H9 (cell line): ENCODE measurements at regions not wholly inside any gene's neighbourhood (a gene's known extent, or its start where the extent isn't known, plus 50 kb on each side); places are given as distances from the start of the nearest gene placed in this dataset.

Source experiments
- DNase-seq: peaks from one replicate; pipeline ENCODE4 v3.0.0-alpha.2; 2017
- H2AFZ ChIP-seq: one replicate; pipeline ENCODE4 v1.6.1; 2013; ENCODE audit warnings: mild to moderate bottlenecking, low read length, control low read depth, moderate library complexity
- H2AK5ac ChIP-seq: 2 replicates; pipeline ENCODE4 v1.6.1; 2013; ENCODE audit warnings: low read length, control low read depth, mixed read lengths; ENCODE audit not compliant: insufficient read length
- H2BK120ac ChIP-seq: one replicate; pipeline ENCODE4 v1.6.1; 2013; ENCODE audit warnings: low read depth, mild to moderate bottlenecking, low read length, control low read depth, inconsistent platforms; ENCODE audit not compliant: poor library complexity, severe bottlenecking
- H2BK12ac ChIP-seq: 2 replicates; pipeline ENCODE4 v1.6.1; 2013; ENCODE audit warnings: low read length, control low read depth, mixed read lengths, low read depth; ENCODE audit not compliant: insufficient read length
- H2BK15ac ChIP-seq: 2 replicates; pipeline ENCODE4 v1.6.1; 2013; ENCODE audit warnings: low read depth, low read length, control low read depth
- H2BK20ac ChIP-seq: one replicate; pipeline ENCODE4 v1.6.1; 2013; ENCODE audit warnings: low read depth, mild to moderate bottlenecking, low read length, control low read depth, inconsistent platforms; ENCODE audit not compliant: poor library complexity, severe bottlenecking
- H2BK5ac ChIP-seq: 2 replicates; pipeline ENCODE4 v1.6.1; 2013; ENCODE audit warnings: low read length, control low read depth, mixed read lengths; ENCODE audit not compliant: insufficient read length
- H3K14ac ChIP-seq: 2 replicates; pipeline ENCODE4 v1.6.1; 2013; ENCODE audit warnings: low read length, control low read depth; ENCODE audit not compliant: insufficient read depth
- H3K18ac ChIP-seq: 2 replicates; pipeline ENCODE4 v1.6.1; 2013; ENCODE audit warnings: low read depth, mild to moderate bottlenecking, mixed read lengths, low read length, control low read depth; ENCODE audit not compliant: insufficient read length
- H3K23ac ChIP-seq: 2 replicates; pipeline ENCODE4 v1.6.1; 2013; ENCODE audit warnings: low read length, control low read depth, mixed read lengths, low read depth; ENCODE audit not compliant: insufficient read length
- H3K23me2 ChIP-seq: 2 replicates; pipeline ENCODE4 v1.6.1; 2013; ENCODE audit warnings: low read depth, mild to moderate bottlenecking, mixed read lengths, low read length, control low read depth; ENCODE audit not compliant: insufficient read length, poor library complexity, severe bottlenecking
- H3K27ac ChIP-seq: 2 replicates; pipeline ENCODE4 v1.5.1; 2013; ENCODE audit warnings: low read length, control low read depth, mixed read lengths, low read depth; ENCODE audit not compliant: insufficient read length
- H3K27me3 ChIP-seq: 2 replicates; pipeline ENCODE4 v1.6.1; 2013; ENCODE audit warnings: low read length, control low read depth, inconsistent platforms; ENCODE audit not compliant: insufficient read depth
- H3K4ac ChIP-seq: 2 replicates; pipeline ENCODE4 v1.6.1; 2013; ENCODE audit warnings: low read depth, mild to moderate bottlenecking, control low read depth, inconsistent platforms, low read length, moderate library complexity
- H3K4me1 ChIP-seq: 2 replicates; pipeline ENCODE4 v1.6.1; 2013; ENCODE audit warnings: low read length, control low read depth, inconsistent platforms; ENCODE audit not compliant: insufficient read depth
- H3K4me2 ChIP-seq: 2 replicates; pipeline ENCODE4 v1.6.1; 2013; ENCODE audit warnings: low read length, control low read depth, mixed read lengths; ENCODE audit not compliant: insufficient read length, insufficient read depth
- H3K56ac ChIP-seq: 2 replicates; pipeline ENCODE4 v1.6.1; 2013; ENCODE audit warnings: low read depth, mild to moderate bottlenecking, mixed read lengths, low read length, control low read depth; ENCODE audit not compliant: insufficient read length
- H3K79me1 ChIP-seq: 2 replicates; pipeline ENCODE4 v1.6.1; 2013; ENCODE audit warnings: low read depth, mild to moderate bottlenecking, moderate library complexity, low read length, control low read depth, inconsistent platforms; ENCODE audit not compliant: insufficient read depth, poor library complexity, severe bottlenecking
- H3K79me2 ChIP-seq: 2 replicates; pipeline ENCODE4 v1.6.1; 2013; ENCODE audit warnings: low read length, control low read depth, inconsistent platforms; ENCODE audit not compliant: insufficient read depth
- H3K9ac ChIP-seq: 2 replicates; pipeline ENCODE4 v1.6.1; 2013; ENCODE audit warnings: low read length, control low read depth, mixed read lengths; ENCODE audit not compliant: insufficient read length; ENCODE audit errors: extremely low read depth
- H3K9me3 ChIP-seq: one replicate; pipeline ENCODE4 v1.6.1; 2013; ENCODE audit warnings: low read depth, low read length, inconsistent platforms; ENCODE audit not compliant: control insufficient read depth
- H3T11ph ChIP-seq: one replicate; pipeline ENCODE4 v1.6.1; 2013; ENCODE audit warnings: mild to moderate bottlenecking, low read length, control low read depth, inconsistent platforms
- H4K20me1 ChIP-seq: one replicate; pipeline ENCODE4 v1.6.1; 2013; ENCODE audit not compliant: control insufficient read depth, insufficient read length, insufficient read depth
- H4K5ac ChIP-seq: 2 replicates; pipeline ENCODE4 v1.6.1; 2013; ENCODE audit warnings: low read depth, mild to moderate bottlenecking, mixed read lengths, low read length, control low read depth; ENCODE audit not compliant: insufficient read length
- H4K8ac ChIP-seq: replicated peaks from 2 replicates; pipeline ENCODE4 v1.6.1; 2013; ENCODE audit warnings: low read length, control low read depth, mixed read lengths, low read depth; ENCODE audit not compliant: insufficient read length
- H4K91ac ChIP-seq: 2 replicates; pipeline ENCODE4 v1.6.1; 2013; ENCODE audit warnings: low read depth, mild to moderate bottlenecking, moderate library complexity, mixed read lengths, low read length, control low read depth; ENCODE audit not compliant: insufficient read length
- H3K27ac Mint-ChIP-seq, 3 experiments: 2 replicates in 2 of 3; 3 replicates in 1 of 3; pipeline ENCODE4 v1.8.0; 2020 to 2021; ENCODE audit warnings: mixed read lengths in 3 of 3, mild to moderate bottlenecking in 1 of 3, moderate library complexity in 1 of 3
- H3K27me3 Mint-ChIP-seq: 2 replicates; pipeline ENCODE4 v1.8.0; 2021; ENCODE audit warnings: low read depth, mild to moderate bottlenecking, moderate library complexity, mixed read lengths
- H3K36me3 Mint-ChIP-seq, 3 experiments: 2 replicates in 2 of 3; 3 replicates in 1 of 3; pipeline ENCODE4 v1.8.0; 2020 to 2021; ENCODE audit warnings: low read depth in 3 of 3, mixed read lengths in 3 of 3; ENCODE audit not compliant: insufficient read depth in 1 of 3
- H3K4me1 Mint-ChIP-seq, 2 experiments: 2 replicates each; pipeline ENCODE4 v1.8.0; 2020; ENCODE audit warnings: mixed read lengths in 2 of 2
- H3K4me3 Mint-ChIP-seq, 2 experiments: 2 replicates in 1 of 2; 3 replicates in 1 of 2; pipeline ENCODE4 v1.8.0; 2020 to 2021; ENCODE audit warnings: mild to moderate bottlenecking in 2 of 2, mixed read lengths in 2 of 2, moderate library complexity in 1 of 2
- H3K9me3 Mint-ChIP-seq, 2 experiments: 2 replicates in 1 of 2; 3 replicates in 1 of 2; pipeline ENCODE4 v1.8.0; 2020; ENCODE audit warnings: mild to moderate bottlenecking in 2 of 2, mixed read lengths in 2 of 2, moderate library complexity in 1 of 2
- CTCF ChIP-seq: fragments of 200-600 bp; sonication (generic); conservative IDR thresholded peaks from 3 replicates; pipeline ENCODE4 v1.8.0; 2021; ENCODE audit warnings: antibody characterized with exemption, mild to moderate bottlenecking
- WGBS: extraction: QIAGEN DNeasy Blood & Tissue Kit; methylation state at CpG from one replicate; pipeline ENCODE4 v1.1.7; 2013; ENCODE audit warnings: missing lambda C conversion rate, low lambda C conversion rate, mixed read lengths; ENCODE audit not compliant: insufficient read length; ENCODE audit errors: extremely low coverage; 5-methylcytosine and 5-hydroxymethylcytosine counted together

GRCh38 chr11:116345575-116345974 lies 427.2 kb downstream of the BUD13 start:
- Histone ChIP-seq H3K9ac (no peak overlapping the region), H4K8ac (no peak overlapping the region), H3K56ac (no peak overlapping the region), H3K4me2 (no peak overlapping the region), H4K20me1 (no peaks in the 10 kb centered on the region), H3K9me3 (no peaks in the 10 kb centered on the region), H3K23ac (no peak overlapping the region), H3K23me2 (no peaks in the 10 kb centered on the region), H2BK20ac (no peak overlapping the region), H4K5ac (no peak overlapping the region), H2BK5ac (no peak overlapping the region), H3K79me1 (no peaks in the 10 kb centered on the region), H2BK12ac (no peak overlapping the region), H2AK5ac (no peak overlapping the region), H3T11ph (no peak overlapping the region), H2BK120ac (no peak overlapping the region), H3K4me1 (no peaks in the 10 kb centered on the region), H3K4ac (no peak overlapping the region), H4K91ac (no peak overlapping the region), H2AFZ (no peak overlapping the region), H3K79me2 (no peaks in the 10 kb centered on the region), H3K27ac (no peak overlapping the region), H2BK15ac (no peak overlapping the region), H3K27me3 (no peaks in the 10 kb centered on the region), H3K18ac (no peak overlapping the region), H3K14ac (no peak overlapping the region)
- Mint-ChIP-seq H3K4me3 (no peak overlapping the region), H3K27me3 (peaks cover 3% of the 10 kb centered on the region), H3K36me3 (peaks cover 10 to 39% (median 12%) of the 10 kb centered on the region in 3 experiments; a peak in 6 of 7 replicates), H3K4me1 (peaks cover 9 to 17% of the 10 kb centered on the region in 2 experiments), H3K9me3 (peaks cover 11 to 14% of the 10 kb centered on the region in 2 experiments), H3K27ac (no peak overlapping the region; a peak in 1 of 7 replicates)
- no peak for TF ChIP-seq CTCF
- DNase-seq, result no peak
- WGBS, result no CpG with 5 or more reads among the region's 2 CpGs
